ENCODE measurements at regions not wholly inside any gene's neighbourhood (a gene's known extent, or its start where the extent isn't known, plus 50 kb on each side); places are given as distances from the start of the nearest gene placed in this dataset.

GRCh38 chr12:24387381-24387780 lies 437.9 kb upstream of the SOX5 start:
- Histone ChIP-seq H3K4me1 (ENCODE audit: control insufficient read depth, insufficient read depth, low read length) (no peaks in the 10 kb centered on the region), H3K27ac (ENCODE audit: low read length) (no peak overlapping the region), H3K27me3 (ENCODE audit: control insufficient read depth, insufficient read depth, low read length) (no peaks in the 10 kb centered on the region), H3K36me3 (ENCODE audit: control insufficient read depth, insufficient read depth, low read length) (no peaks in the 10 kb centered on the region), H3K9me3 (ENCODE audit: control insufficient read depth, insufficient read depth, low read depth, low read length) (no peaks in the 10 kb centered on the region), H3K4me3 (ENCODE audit: low read depth in 2 of 2, low read length in 2 of 2) (no peak overlapping the region)
- no TSS peak for BruUV-seq (replicated peaks)
- POLR2A ChIA-PET = no interaction called here
- CTCF ChIA-PET = no interaction called here
- in situ Hi-C loops (cut with HindIII; ENCODE audit: low pct_unique_long_range_greater_than_20kb, low sequenced_read_pairs) = no loop called here
- ATAC-seq (no peak), DNase-seq (ENCODE audit: low read depth, low spot score) (no peak)
- intact Hi-C loops (cut with micrococcal nuclease; ENCODE audit: unreplicated experiment) = no loop called here
- TF ChIP-seq TCF7L2 (IDR thresholded peaks at IDR 0.05; ENCODE audit: low read depth, low read length) = no peak
- no peak for TF ChIP-seq CTCF (IDR thresholded peaks at IDR 0.05)
- no peak for TF ChIP-seq POLR2AphosphoS5 (IDR thresholded peaks at IDR 0.05; ENCODE audit: low read depth, low read length)
- no peak for TF ChIP-seq SIN3A (IDR thresholded peaks at IDR 0.05; ENCODE audit: borderline replicate concordance, insufficient read depth, low read depth, low read length)
- no peak for TF ChIP-seq REST (IDR thresholded peaks at IDR 0.05; ENCODE audit: insufficient read depth in 1 of 2, low read depth in 2 of 2, low read length in 1 of 2)

- Histone ChIP-seq H3K4me1 (ENCODE audit: control insufficient read depth, insufficient read depth, low read length) (no peaks in the 10 kb centered on the region), H3K4me3 (ENCODE audit: low read depth in 2 of 2, low read length in 2 of 2) (no peak overlapping the region), H3K27ac (ENCODE audit: low read length) (no peak overlapping the region), H3K27me3 (ENCODE audit: control insufficient read depth, insufficient read depth, low read length) (no peaks in the 10 kb centered on the region), H3K9me3 (ENCODE audit: control insufficient read depth, insufficient read depth, low read depth, low read length) (no peaks in the 10 kb centered on the region), H3K36me3 (ENCODE audit: control insufficient read depth, insufficient read depth, low read length) (no peaks in the 10 kb centered on the region)
- in situ Hi-C loops (cut with HindIII; ENCODE audit: low pct_unique_long_range_greater_than_20kb, low sequenced_read_pairs) (no loop called here), intact Hi-C loops (cut with micrococcal nuclease; ENCODE audit: unreplicated experiment) (no loop called here)
- no peak for ATAC-seq
- TF ChIP-seq POLR2AphosphoS5 (IDR thresholded peaks at IDR 0.05; ENCODE audit: low read depth, low read length) (no peak), REST (IDR thresholded peaks at IDR 0.05; ENCODE audit: insufficient read depth in 1 of 2, low read depth in 2 of 2, low read length in 1 of 2) (no peak), TCF7L2 (IDR thresholded peaks at IDR 0.05; ENCODE audit: low read depth, low read length) (no peak), SIN3A (IDR thresholded peaks at IDR 0.05; ENCODE audit: borderline replicate concordance, insufficient read depth, low read depth, low read length) (no peak), CTCF (IDR thresholded peaks at IDR 0.05) (no peak)
- POLR2A ChIA-PET = no interaction called here
- CTCF ChIA-PET = no interaction called here
- BruUV-seq (replicated peaks) = no TSS peak
- no peak for DNase-seq (ENCODE audit: low read depth, low spot score)
These were observed 437.4 kb upstream of the SOX5 start for GRCh38 chr12:24386836-24387235.

All from Panc1 (cell line).